NCI-H146 treated with DMSO at 0.1 percent for 48 hours (cell line): ENCODE measurements at regions not wholly inside any gene's neighbourhood (a gene's known extent, or its start where the extent isn't known, plus 50 kb on each side); places are given as distances from the start of the nearest gene placed in this dataset.
"Not testable (repeated sequence)": the region's sequence is repeated elsewhere in the genome, so short reads cannot be mapped to it uniquely, and the experiment has no call there.

ENCODE experiments used
- DNase-seq: peaks from one replicate; lab custom pipeline; 2025; ENCODE audit not compliant: unreplicated experiment; lab: John Stamatoyannopoulos, UW

DNA sequence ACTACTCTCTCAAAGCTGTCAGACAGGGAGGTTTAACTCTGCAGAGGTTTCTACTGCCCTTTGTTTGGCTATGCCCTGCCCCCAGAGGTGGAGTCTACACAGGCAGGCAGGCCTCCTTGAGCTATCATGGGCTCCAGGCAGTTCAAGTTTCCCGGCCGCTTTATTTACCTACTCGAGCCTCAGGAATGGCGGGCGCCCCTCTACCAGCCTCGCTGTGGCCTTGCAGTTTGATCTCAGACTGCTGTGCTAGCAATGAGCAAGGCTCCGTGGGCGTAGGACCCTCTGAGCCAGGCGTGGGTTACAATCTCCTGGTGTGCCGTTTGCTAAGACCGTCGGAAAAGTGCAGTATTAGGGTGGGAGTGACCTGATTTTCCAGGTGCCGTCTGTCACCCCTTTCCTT, 124.3 kb downstream of the PTCHD1 start:
- DNase-seq, result not testable (repeated sequence)

DNA sequence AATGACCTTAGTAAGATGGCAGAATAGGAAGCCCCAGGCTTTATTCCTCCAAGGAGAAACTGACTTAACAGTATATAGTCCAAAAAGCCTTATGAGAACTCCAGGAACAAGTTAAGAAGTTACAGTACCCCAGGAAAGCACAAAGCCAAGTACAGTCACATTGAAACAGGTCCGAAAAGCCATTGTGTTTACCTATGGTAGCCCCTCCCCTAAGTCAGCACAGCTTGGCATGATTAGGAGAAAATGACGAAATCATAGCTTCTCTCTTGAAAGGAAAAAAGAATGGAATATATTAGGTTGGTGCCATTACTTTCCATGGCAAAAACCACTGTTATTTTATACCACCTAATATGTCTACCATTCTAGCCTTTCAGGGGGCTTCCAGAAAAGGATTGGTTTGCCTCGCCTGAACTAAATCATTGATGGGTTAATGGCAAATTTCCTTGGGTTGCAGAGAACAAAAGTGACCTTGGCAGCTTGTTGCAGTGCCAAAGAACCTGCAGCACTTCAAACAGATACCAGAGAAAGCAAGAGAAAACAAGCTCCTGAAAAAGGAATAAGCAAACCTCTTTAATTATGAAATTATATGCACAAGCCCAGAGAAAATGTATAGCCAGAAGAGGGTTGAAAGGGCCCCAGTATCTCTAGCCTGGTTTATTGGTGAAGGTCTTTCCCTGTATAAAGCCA, 130.6 kb downstream of the PTCHD1 start:
- no peak for DNase-seq

DNA sequence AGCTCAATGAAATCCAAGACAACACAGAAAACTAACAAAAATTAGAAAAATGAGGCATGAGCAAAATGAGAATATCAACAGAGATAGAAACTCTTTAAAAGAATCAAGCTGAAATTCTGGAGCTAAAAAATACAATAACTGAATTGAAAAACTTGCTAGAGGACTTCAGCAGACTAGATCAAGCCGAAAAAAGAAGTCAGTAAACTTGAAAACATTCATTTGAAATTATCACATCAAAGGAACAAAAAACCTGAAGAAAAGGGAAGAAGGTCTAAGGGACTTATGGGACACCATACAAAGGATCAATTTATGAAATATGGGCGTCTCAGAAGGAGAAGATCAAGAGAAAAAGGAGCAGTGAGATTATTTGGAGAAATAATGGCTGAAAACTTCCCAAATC, 131.3 kb downstream of the PTCHD1 start:
- DNase-seq, result no peak

DNA sequence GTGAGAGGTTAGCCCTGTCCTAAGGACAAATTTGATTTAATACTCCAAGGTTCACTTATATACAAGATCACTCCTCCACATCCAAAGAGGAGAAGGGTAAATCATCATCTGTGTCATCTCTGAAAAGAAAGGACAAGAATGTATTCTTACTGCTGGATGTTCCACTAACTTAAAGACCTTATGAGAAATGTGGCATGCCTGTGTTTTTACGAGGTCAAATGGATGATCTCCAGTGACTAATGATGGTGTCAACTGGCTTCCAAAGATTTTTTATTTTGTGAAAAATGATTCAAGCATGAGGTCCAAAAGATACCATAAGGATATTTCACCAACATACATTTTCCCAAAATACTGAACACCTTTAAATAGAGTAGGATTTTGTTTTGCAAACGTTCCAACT, 143.4 kb downstream of the PTCHD1 start:
- DNase-seq, result no peak

DNA sequence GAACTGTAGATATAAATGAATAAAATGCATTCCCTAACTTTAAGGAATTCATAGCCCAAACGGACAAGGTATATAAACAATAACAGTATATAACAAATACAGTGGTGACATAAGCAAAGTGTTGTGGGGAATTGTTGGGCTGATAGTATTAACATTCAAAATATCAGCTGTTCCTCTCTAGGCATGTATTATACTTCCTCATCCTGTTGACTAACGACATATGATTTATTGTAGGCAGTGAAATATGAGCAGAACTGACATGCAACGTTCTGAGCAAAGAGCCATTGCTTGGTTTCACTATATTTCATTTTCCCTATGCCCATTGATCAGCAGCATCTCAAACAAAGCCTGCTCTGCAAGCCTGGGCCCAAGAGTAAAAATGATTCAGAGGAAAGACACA, 143.9 kb downstream of the PTCHD1 start:
- no peak for DNase-seq

DNA sequence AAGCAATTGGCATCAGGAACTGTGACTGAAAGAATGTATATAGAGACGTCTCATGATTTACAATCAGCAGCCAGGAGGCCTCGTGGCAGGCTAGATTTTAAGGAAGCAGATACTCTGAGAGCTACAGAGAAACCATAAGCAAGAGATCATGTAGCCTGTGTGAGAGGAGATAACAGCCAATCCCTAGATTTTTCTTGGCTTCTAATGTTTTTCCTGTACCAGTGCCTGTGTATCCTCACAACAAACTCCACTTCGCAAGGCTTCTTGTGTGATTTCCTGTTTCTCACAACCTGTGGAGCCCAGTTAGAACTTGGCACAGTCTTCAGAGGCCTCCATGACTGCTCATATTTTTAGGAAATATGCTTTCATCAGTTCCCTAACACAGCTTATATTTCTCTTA, 147.9 kb downstream of the PTCHD1 start:
- no peak for DNase-seq

DNA sequence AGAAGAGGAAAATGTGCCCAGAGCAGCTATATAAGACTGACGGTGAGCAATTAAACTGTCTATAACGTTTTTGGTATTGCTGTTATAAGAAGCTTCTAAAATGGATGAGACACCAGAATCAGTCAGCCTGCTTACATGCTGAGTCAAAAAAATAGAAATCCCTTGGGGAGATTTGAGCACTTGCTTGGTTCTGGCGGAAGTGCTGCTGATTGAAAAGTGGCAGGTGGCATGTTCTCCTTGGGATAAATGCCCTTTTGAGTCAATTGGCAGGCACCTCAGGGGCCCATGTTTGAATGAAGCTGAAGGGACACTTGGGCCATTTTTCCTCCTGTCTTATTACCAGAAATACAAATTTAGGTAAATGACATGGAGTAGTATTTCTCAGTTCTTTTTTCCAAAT, 148.7 kb downstream of the PTCHD1 start:
- DNase-seq, result no peak

DNA sequence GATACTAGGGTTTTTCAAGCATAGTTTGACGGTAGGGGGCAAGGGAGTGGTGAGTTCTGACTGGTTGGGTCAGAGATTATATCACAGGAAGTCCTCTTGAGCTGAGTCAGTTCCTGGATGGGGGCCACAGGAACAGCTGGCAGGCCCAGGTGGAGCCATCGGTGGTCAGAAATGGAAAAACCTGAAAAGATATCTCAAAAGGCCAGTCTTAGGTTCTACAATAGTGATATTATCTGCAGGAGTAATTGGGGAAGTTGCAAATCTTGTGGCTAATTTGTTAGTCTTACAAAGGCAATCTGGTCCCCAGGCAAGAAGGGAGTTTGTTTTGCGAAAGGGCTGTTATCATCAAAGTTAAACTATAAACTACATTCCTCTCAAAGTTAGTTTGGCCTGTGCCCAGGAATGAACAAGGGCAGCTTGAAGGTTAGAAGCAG, 159.3 kb downstream of the PTCHD1 start:
- DNase-seq, result no peak

DNA sequence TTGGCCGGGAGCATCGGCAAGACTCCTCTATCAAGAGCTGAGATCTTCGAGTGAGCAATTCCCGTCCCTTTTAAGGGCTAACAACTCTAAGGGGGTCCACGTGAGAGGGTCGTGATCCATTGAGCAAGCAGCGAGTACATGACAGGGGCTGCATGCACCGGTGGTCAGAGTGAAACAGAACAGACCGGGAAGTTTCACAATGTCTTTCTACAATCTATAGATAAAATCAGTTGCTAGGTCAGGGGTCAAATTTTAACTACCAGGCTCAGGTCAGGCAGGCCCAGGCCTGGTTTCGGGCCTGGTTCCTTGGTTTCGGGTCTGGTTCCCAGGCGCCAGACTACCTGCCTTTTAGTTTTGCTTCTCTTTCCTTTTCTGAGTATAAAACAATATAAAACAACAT, 160.1 kb downstream of the PTCHD1 start:
- no peak for DNase-seq

DNA sequence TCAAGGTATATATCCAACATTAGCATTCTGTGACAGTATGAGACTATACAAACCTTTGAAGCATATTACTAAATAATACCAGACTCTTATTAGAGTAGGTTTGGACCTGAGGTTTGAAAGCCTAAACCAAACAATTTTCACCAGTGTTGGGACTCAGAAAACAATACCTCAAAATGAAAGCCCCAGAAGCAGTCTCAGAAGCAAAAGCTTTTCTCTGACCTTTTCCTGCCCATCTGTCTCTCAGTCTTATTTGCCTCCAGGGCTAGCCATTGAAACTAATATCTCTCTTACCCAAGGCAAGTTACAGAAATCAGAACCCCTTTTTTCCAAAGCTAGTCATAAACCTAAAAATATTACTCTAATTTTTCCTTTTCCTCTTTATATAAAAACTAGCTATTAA, 163.3 kb downstream of the PTCHD1 start:
- no peak for DNase-seq

DNA sequence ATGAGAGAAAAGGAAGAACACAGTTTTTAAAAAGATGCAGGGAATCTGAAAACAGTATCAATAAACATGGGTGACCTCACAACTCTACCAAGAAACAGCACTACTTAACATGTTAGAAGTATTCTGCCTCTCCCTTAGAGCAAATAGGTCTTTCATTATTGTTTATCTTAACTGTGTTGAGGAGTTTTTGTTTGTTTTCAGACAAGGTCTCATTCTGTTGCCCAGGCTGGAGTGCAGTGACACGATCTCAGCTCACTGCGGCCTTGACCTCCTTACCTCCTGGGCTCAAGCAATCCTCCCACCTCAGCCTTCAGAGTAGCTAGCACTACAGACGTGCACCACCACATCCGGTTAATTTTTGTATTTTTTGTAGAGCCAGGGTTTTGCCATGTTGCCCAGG, 165.3 kb upstream of the PRDX4 start:
- no peak for DNase-seq

DNA sequence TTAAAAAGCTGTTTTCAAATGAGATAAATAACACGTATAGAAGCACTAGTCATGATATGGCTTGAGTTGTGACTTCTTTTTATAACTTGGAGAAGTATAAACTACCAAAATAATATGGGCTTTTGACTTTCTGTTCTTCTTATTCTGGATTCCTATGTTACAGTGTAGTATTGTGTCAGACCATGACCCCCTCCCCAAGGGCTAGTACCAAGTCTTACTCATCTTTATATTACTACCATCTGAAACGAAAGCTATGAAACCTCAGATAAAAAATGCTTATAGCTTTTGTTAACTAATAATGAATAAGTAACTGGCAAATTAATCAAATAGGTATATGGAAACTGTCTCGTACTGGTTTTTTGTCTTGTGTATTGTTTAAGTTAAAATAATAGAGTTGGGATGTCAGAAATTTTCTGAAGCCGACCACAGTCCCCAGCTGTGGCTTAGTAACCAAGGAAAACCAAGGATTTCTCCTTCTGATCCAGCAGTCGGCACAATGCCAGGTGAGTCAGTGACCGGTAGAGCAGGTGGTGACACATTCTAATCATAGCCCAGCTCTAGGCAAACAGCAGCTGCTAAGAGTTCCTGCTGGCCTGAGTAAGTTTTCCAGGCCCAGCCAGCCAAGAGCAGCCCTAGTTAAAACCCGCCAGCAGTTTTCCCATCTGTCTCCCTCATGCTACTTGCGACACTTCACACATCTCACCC, 163.3 kb upstream of the PRDX4 start:
- DNase-seq, result peak; percentile 83

DNA sequence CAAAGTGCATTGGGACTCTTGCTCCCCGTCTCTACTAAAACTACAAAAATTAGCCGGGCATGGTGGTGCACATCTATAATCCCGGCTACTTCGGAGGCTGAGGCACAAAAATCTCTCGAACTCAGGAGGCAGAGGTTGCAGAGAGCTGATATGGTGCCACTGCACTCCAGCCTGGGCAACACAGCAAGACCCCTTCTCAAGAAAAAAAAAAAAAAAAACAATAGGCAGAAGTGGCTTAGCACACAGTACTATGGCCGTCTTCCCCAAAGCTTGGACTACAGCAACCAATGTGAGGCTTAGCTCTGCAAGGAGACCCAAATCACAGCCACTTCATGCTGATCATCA, 162.8 kb upstream of the PRDX4 start:
- no peak for DNase-seq

DNA sequence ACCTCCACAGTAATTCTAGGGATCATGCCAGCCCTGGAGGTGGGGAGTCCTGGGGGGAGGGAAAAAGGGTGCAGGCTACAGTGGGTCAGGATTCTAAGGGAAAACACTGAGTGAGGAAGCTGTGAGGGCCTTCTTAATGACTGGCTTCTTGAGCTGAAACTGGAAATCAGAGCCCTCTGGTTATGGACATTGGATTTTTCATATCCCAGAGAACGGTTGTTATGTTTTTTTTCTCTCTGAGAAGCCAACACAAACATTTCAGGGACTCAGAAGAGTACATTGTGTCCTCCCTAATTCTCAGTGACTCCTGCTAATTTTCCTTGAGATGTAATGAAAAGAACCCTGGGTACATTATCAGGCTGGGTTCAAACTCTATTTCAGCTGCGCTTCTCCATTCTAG, 162.4 kb upstream of the PRDX4 start:
- no peak for DNase-seq

DNA sequence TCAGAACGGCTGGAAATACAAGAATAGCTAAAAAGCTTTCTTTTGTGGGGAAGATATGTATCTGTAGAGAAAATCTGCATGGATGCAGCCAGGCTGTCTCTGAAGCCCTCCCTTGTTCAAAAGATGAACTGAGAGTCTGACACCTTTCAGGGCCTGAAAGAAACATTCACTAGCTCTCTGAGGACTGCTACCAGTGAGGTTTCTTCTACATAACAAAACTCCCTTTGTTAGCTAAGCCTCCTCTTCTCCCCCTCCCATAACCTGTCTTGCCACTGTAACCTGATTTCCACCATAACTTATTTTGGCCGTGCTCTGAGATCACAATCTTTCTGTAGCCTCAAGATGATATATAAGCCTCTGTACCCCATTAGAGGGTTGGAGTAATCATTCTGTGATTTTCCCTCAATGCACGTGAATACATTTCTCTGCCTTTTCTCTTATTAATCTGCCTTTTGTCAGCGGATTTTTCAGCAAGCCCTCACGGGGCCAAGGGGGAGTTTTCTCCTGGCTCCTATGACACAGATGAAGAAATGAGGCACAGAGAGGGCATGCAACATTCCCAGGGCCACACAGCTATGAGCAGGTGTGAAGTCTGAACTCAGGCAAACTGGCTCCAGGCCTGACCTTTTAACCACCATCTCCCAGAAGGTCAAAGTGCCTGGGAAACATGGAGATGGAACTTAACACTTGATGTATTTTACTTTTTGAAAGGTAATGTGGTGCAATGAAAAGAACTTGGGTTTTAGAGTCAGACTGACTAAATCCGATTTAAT, 161.6 kb upstream of the PRDX4 start:
- DNase-seq, result no peak

DNA sequence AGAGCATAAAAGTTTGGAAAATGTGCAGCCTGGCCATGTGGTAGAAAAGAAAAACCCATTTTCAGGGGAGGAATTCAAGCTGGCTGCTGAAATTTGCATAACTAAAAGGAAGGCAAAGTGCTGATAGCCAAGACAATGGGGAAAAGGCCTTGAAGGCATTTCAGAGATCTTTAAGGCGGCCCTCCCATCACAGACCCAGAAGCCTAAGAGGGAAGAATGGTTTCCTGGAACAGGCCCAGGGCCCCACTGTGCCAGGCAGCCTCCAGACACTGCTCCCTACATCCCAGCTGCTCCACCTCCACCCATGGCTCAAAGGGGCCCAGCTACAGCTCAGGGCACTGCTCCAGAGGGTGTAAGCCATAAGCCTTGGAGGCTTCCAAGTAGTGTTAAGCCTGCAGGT, 158.0 kb upstream of the PRDX4 start:
- DNase-seq, result no peak

DNA sequence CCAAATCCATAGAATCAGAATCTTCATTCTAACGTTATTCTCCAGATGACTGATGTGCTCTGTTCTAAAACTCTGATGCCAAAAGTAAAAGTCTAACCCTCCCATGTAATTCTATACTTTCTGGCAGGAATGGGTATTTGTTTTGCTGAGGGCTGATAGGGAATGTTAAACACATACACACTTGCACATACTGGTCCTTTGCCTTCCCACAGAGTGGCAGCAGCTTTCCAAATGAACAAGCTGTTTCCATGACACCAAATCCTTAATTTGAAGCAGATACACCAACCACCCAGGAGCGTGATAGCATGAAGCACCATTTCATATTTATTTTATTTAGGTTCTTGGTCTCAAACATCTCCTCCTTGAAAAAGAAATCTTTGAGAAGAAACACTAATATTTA, 155.5 kb upstream of the PRDX4 start:
- DNase-seq, result no peak

DNA sequence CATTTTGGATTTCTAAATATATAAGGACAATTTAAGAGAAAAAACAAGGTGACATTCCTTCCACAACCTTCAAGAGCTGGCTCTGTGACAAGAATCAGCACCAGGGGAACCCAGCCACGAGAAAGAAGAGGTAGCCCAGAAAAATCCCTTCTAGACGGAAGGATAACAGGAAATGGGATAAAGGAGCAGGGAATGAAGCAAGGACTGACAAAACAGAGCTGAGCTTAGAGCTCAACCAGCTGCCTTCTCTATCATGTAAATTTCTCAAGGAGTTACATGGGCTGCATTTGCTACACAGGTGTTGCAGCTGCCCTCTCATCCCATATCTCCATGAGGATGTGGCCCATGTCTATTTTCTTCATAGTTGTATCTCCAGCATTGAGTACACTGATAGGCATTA, 154.2 kb upstream of the PRDX4 start:
- no peak for DNase-seq

DNA sequence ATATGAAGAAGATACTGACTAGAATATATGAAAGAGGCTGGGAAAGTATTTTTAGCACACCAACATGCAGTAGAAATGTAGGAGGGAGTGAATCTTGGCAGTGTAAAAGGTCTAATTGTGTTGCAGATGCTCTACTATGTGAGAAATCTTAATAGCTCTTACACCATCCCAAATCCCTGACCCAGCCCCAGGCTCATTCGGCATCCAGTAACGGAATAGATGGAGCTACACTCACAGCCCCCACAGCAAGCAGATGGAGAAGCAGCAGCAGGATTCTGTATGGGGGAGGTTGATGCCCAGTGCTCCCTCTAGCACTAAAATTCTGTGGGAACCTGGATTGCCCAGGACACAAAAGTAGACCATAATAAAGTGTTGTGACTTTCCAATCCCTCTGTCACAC, 153.2 kb upstream of the PRDX4 start:
- DNase-seq, result no peak

DNA sequence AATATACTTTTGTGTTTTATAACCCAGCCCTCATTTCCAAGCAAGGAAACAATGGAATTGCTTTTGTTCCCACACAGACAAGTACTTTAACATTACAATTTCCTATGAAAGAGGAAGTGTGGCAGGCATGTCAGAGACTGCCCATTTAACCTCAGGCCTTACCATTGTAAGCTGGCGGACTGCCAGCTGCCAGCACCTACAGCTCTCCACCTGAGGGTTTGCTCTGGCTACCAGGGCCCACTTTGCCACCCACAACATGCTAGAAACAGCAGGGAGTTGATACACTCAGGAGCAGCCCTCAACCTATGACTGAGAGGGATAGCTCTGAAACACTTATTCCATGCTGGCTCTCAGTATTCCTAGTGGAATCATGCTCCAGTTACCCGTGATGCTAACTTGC, 152.3 kb upstream of the PRDX4 start:
- DNase-seq, result no peak

DNA sequence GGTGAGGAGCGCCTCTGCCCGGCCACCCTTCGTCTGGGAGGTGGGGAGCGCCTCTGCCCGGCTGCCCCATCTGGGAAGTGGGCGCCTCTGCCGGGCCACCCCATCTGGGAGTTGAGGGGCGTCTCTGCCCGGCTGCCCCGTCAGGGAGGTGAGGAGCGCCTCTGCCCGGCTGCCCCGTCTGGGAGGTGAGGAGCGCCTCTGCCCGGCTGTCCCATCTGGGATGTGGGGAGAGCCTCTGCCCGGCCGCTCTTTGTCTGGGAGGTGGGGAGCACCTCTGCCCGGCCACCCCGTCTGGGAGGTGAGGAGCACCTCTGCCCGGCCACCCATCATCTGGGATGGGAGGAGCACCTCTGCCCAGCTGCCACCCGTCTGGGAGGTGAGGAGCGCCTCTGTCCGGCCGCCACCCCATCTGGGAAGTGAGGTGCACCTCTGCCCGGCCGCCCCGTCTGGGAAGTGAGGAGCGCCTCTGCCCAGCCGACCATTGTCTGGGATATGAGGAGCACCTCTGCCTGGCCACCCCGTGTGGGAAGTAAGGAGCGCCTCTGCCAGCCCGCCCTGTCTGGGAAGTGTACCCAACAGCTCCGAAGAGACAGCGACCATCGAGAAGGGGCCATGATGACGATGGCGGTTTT, 144.2 kb upstream of the PRDX4 start:
- not testable (repeated sequence) for DNase-seq

DNA sequence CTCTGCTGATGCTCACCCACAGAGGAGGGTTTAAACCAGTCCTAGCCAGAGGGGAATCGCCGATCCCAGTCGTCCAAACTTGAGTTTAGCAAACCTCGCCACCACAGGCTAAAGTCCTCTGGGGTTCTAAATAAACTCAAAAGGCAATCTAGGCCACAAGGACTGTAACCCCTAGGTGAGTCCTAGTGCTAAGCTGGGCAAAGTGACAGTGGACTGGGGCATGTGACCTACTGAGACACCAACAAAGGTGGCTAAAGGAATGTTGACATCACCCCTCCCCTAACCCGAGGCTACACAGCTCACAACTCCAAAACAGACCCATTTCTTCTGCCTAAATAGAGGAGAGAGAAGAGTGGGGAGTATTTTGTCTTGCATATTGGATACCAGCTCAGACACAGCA, 142.8 kb upstream of the PRDX4 start:
- DNase-seq, result no peak
